ENCODE measurements at regions not wholly inside any gene's neighbourhood (a gene's known extent, or its start where the extent isn't known, plus 50 kb on each side); places are given as distances from the start of the nearest gene placed in this dataset.

GRCh38 chrX:784829-785228 lies 154.2 kb downstream of the SHOX start (continued):
- TF ChIP-seq ZBTB40 (IDR thresholded peaks at IDR 0.05; ENCODE audit: borderline replicate concordance) (no peak), CBX5 (IDR thresholded peaks at IDR 0.05; ENCODE audit: low read depth) (no peak), SREBF1 (IDR thresholded peaks at IDR 0.05; ENCODE audit: low read length) (no peak), RUNX3 (IDR thresholded peaks at IDR 0.05; ENCODE audit: low read length) (no peak)

- ChIA-PET RAD21 (ENCODE audit: unreplicated experiment) (no interaction called here), CTCF (no interaction called here), POLR2A (no interaction called here), SMC1A (ENCODE audit: uncharacterized antibody, unreplicated experiment) (no interaction called here)
- BruUV-seq (replicated peaks) = no TSS peak
- Histone ChIP-seq H3K4me3 (no peak overlapping the region), H3K36me3 (ENCODE audit: control insufficient read depth in 2 of 2, insufficient read depth in 2 of 2, low read length in 1 of 2) (no peaks in the 10 kb centered on the region), H4K20me1 (ENCODE audit: control insufficient read depth, insufficient read depth) (no peaks in the 10 kb centered on the region), H3K4me2 (ENCODE audit: control insufficient read depth, insufficient read depth) (no peak overlapping the region), H2AFZ (ENCODE audit: control insufficient read depth, low read depth, low read length) (no peak overlapping the region), H3K27me3 (replicated peaks in 1 of 2; ENCODE audit: control insufficient read depth in 2 of 2, insufficient read depth in 2 of 2, low read length in 1 of 2) (no peaks in the 10 kb centered on the region), H3K4me1 (ENCODE audit: control insufficient read depth, insufficient read depth, low read length) (no peaks in the 10 kb centered on the region), H3K79me2 (ENCODE audit: control insufficient read depth, insufficient read depth, low read length) (no peaks in the 10 kb centered on the region), H3K9ac (ENCODE audit: control insufficient read depth, insufficient read depth, low read length) (no peak overlapping the region), H3K9me3 (replicated peaks; ENCODE audit: control insufficient read depth, insufficient read depth, low read length) (no peaks in the 10 kb centered on the region; the same call in 2 of the 3 replicates), H3K27ac (ENCODE audit: control insufficient read depth, insufficient read depth) (no peak overlapping the region)
- WGBS (ENCODE audit: insufficient coverage, insufficient replicate concordance, low lambda C conversion rate, missing lambda C conversion rate) = 31% methylated on average over 28 of the region's 28 CpGs
- FAIRE-seq (no peak), ATAC-seq (no peak), DNase-seq (ENCODE audit: low read depth, low spot score) (no peak)
- in situ Hi-C loops (cut with MboI) = no loop called here
- intact Hi-C loops (cut with micrococcal nuclease; ENCODE audit: unreplicated experiment) = no loop called here
- no peak for TF ChIP-seq HCFC1 (IDR thresholded peaks at IDR 0.05; ENCODE audit: low read length)
- no peak for TF ChIP-seq E2F8 (IDR thresholded peaks at IDR 0.05; ENCODE audit: low read depth, partially characterized antibody)
- no peak for TF ChIP-seq NBN (IDR thresholded peaks at IDR 0.05)
- TF ChIP-seq RELA (IDR thresholded peaks at IDR 0.05; ENCODE audit: borderline replicate concordance, partially characterized antibody) = no peak
- no peak for TF ChIP-seq GATAD2B (conservative IDR thresholded peaks at IDR 0.05; ENCODE audit: low read depth)
Observed at GRCh38 chrX:781224-782204, 150.9 kb downstream of the SHOX start.
